SK-N-SH (cell line): ENCODE measurements at regions not wholly inside any gene's neighbourhood (a gene's known extent, or its start where the extent isn't known, plus 50 kb on each side); places are given as distances from the start of the nearest gene placed in this dataset.

Experiments used
- CTCF ChIA-PET: fragments of 300-600, 350-600 bp; formaldehyde crosslinking; extraction: SDS; loops from one replicate; lab custom pipeline; 2021; lab: Yijun Ruan, JAX
- POLR2A ChIA-PET: fragments of 350-600 bp; sonication (Branson Sonifier 250); formaldehyde crosslinking; extraction: SDS; loops from one replicate; lab custom pipeline; 2020; ENCODE audit warnings: antibody characterized with exemption, inconsistent platforms; lab: Yijun Ruan, JAX
- DNase-seq: peaks from one replicate; pipeline ENCODE4 v3.0.0; 2012
- H2AFZ ChIP-seq: fragments of 200-600 bp; sonication (generic); 2 replicates; pipeline ENCODE4 v1.8.1; 2016; ENCODE audit warnings: antibody characterized with exemption, mild to moderate bottlenecking, low read depth
- H3F3A ChIP-seq: fragments of 200-600 bp; sonication (generic); replicated peaks from 2 replicates; pipeline ENCODE3; 2016; ENCODE audit warnings: antibody characterized with exemption, mild to moderate bottlenecking; ENCODE audit not compliant: insufficient read depth
- H3K27ac ChIP-seq, 2 experiments: fragments of 200-500 bp in 1 of 2; fragments of 200-600 bp in 1 of 2; sonication (Bioruptor generic) in 1 of 2; sonication (generic), shearing (Covaris generic) in 1 of 2; 2 replicates each; pipeline versions ENCODE4 v1.5.1 to v1.6.1; 2014 to 2016; ENCODE audit warnings: low read depth in 2 of 2, inconsistent platforms in 1 of 2, low read length in 1 of 2, mild to moderate bottlenecking in 1 of 2, mixed read lengths in 1 of 2
- H3K27me3 ChIP-seq: fragments of 200-600 bp; sonication (generic), shearing (Covaris generic); 2 replicates; pipeline ENCODE4 v1.6.1; 2016; ENCODE audit warnings: mixed run types; ENCODE audit not compliant: insufficient read depth
- H3K36me3 ChIP-seq, 2 experiments: fragments of 200-500 bp in 1 of 2; fragments of 200-600 bp in 1 of 2; sonication (Bioruptor generic) in 1 of 2; sonication (generic) in 1 of 2; replicated peaks in 1 of 2; 2 replicates each; pipeline versions ENCODE3 to v1.5.1; 2014 to 2016; ENCODE audit warnings: low read length in 1 of 2, mild to moderate bottlenecking in 1 of 2; ENCODE audit not compliant: insufficient read depth in 2 of 2, control insufficient read depth in 1 of 2
- H3K4me1 ChIP-seq, 2 experiments: fragments of 200-500 bp in 1 of 2; fragments of 200-600 bp in 1 of 2; sonication (Bioruptor generic) in 1 of 2; sonication (generic), shearing (Covaris generic) in 1 of 2; 2 replicates each; pipeline versions ENCODE4 v1.5.1 to v1.6.1; 2014 to 2016; ENCODE audit warnings: low read depth in 1 of 2, low read length in 1 of 2, mixed run types in 1 of 2; ENCODE audit not compliant: insufficient read depth in 2 of 2, control insufficient read depth in 1 of 2
- H3K4me2 ChIP-seq: fragments of 200-600 bp; sonication (generic), shearing (Covaris generic); 2 replicates; pipeline ENCODE4 v1.6.1; 2017; ENCODE audit warnings: mixed run types
- H3K4me3 ChIP-seq, 2 experiments: fragments of 200-500 bp in 1 of 2; fragments of 200-600 bp in 1 of 2; sonication (Bioruptor generic) in 1 of 2; sonication (generic), shearing (Covaris generic) in 1 of 2; 2 replicates each; pipeline versions ENCODE4 v1.5.1 to v1.8.1; 2014 to 2016; ENCODE audit warnings: low read depth in 2 of 2, inconsistent platforms in 1 of 2, low read length in 1 of 2, mild to moderate bottlenecking in 1 of 2, mixed read lengths in 1 of 2, moderate library complexity in 1 of 2
- H3K79me2 ChIP-seq: fragments of 200-600 bp; sonication (generic); 2 replicates; pipeline ENCODE4 v1.8.1; 2017; ENCODE audit warnings: mild to moderate bottlenecking; ENCODE audit not compliant: insufficient read depth
- H3K9ac ChIP-seq: fragments of 200-600 bp; sonication (generic); 2 replicates; pipeline ENCODE4 v1.6.1; 2017; ENCODE audit warnings: mixed run types
- H3K9me2 ChIP-seq: fragments of 200-600 bp; sonication (generic); 2 replicates; pipeline ENCODE4 v1.6.1; 2017; ENCODE audit warnings: mixed run types
- H3K9me3 ChIP-seq: fragments of 200-600 bp; sonication (generic); 2 replicates; pipeline ENCODE4 v1.6.1; 2017; ENCODE audit warnings: mixed run types, mild to moderate bottlenecking, moderate library complexity
- H4K20me1 ChIP-seq: fragments of 200-600 bp; sonication (generic); 2 replicates; pipeline ENCODE4 v1.6.1; 2017; ENCODE audit warnings: mild to moderate bottlenecking, mixed run types; ENCODE audit not compliant: insufficient read depth
- CHD2 ChIP-seq: fragments of 150-350 bp; IDR thresholded peaks from 2 replicates; pipeline ENCODE4 v1.6.1; 2018; ENCODE audit warnings: low read length; ENCODE audit not compliant: partially characterized antibody
- ELF1 ChIP-seq: IDR thresholded peaks from 2 replicates; pipeline ENCODE4 v1.4.0; 2012
- FOSL2 ChIP-seq: IDR thresholded peaks from 2 replicates; pipeline ENCODE4 v1.4.0; 2012; ENCODE audit warnings: low read depth, mild to moderate bottlenecking, moderate library complexity, borderline replicate concordance
- FOXJ3 ChIP-seq: sonication (generic); formaldehyde crosslinking; IDR thresholded peaks from 2 replicates; pipeline ENCODE4 v1.5.1; 2020; ENCODE audit warnings: mild to moderate bottlenecking, missing genetic modification reagents
- GABPA ChIP-seq: IDR thresholded peaks from 2 replicates; pipeline ENCODE4 v1.4.0; 2012; ENCODE audit warnings: low read depth, mild to moderate bottlenecking
- GATA2 ChIP-seq: sonication (generic); formaldehyde crosslinking; IDR thresholded peaks from 2 replicates; pipeline ENCODE4 v1.5.0; 2020; ENCODE audit warnings: mild to moderate bottlenecking, missing genetic modification reagents
- MEF2A ChIP-seq: IDR thresholded peaks from 2 replicates; pipeline ENCODE4 v1.4.0; 2012; ENCODE audit warnings: low read depth, borderline replicate concordance
- POLR2AphosphoS5 ChIP-seq: IDR thresholded peaks from 2 replicates; pipeline ENCODE4 v1.6.1; 2012; ENCODE audit warnings: low read depth, low read length
- RCOR1 ChIP-seq: fragments of 150-350 bp; IDR thresholded peaks from 2 replicates; pipeline ENCODE4 v1.6.1; 2017; ENCODE audit warnings: antibody characterized with exemption, low read length
- RFX5 ChIP-seq: IDR thresholded peaks from 2 replicates; pipeline ENCODE4 v1.6.1; 2012; ENCODE audit warnings: mild to moderate bottlenecking, improper control_type of control experiment, low read length
- TAF1 ChIP-seq: IDR thresholded peaks from 2 replicates; pipeline ENCODE4 v1.6.1; 2012; ENCODE audit warnings: low read depth, mild to moderate bottlenecking, low read length, moderate library complexity, borderline replicate concordance
- TEAD4 ChIP-seq: IDR thresholded peaks from 2 replicates; pipeline ENCODE4 v1.4.0; 2012; ENCODE audit warnings: mild to moderate bottlenecking, borderline replicate concordance; ENCODE audit not compliant: insufficient read depth
- WGBS: methylation state at CpG from one replicate; pipeline ENCODE4 v1.1.6; 2017; ENCODE audit warnings: low lambda C conversion rate; 5-methylcytosine and 5-hydroxymethylcytosine counted together
- TF ChIP-seq, protein P1 (sequence below): IDR thresholded peaks from 2 replicates; pipeline ENCODE4; 2012
- TF ChIP-seq, protein P2 (sequence below): IDR thresholded peaks from 2 replicates; pipeline ENCODE4 v1.4.0; 2012; ENCODE audit warnings: low read depth
- TF ChIP-seq, protein P3 (sequence below): IDR thresholded peaks from 2 replicates; pipeline ENCODE4 v1.4.0; 2012; ENCODE audit warnings: low read depth, borderline replicate concordance

DNA sequence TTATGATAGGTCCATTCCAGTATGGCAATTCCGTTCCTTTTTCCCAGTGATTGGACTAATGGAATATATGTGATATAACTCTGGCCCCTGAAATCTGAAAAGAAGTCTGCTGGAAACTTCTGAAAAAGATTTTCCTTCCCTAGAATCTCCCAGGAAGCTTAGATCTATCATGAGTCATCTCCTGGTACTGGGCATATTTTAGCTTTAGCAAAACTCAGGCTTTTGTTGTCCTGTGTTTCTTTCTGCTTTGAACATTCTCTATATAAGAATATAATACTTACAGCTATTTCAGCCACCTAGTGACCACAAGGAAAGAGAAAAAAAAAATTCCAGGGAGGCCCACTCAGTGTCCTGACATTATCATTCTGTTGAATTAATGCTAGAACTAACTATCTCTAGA, 597.2 kb upstream of the GRIA3 start:
- CTCF ChIA-PET: no interaction called here
- H3K36me3 ChIP-seq: no peaks in the 10 kb centered on the region
- H3K9ac ChIP-seq: no peak overlapping the region
- no peaks in the 10 kb centered on the region for H3K9me2 ChIP-seq
- H3K4me2 ChIP-seq: no peak overlapping the region
- no peaks in the 10 kb centered on the region for H3F3A ChIP-seq
- no peaks in the 10 kb centered on the region for H3K79me2 ChIP-seq
- no peaks in the 10 kb centered on the region for H3K4me1 ChIP-seq
- no peaks in the 10 kb centered on the region for H3K9me3 ChIP-seq
- H4K20me1 ChIP-seq: no peaks in the 10 kb centered on the region
- no peak overlapping the region for H3K27ac ChIP-seq
- no peaks in the 10 kb centered on the region for H3K27me3 ChIP-seq
- WGBS: 7% methylated on average over 1 of the region's 1 CpG
- TF ChIP-seq TAF1 (no peak), CHD2 (no peak), TEAD4 (no peak), RCOR1 (no peak), POLR2AphosphoS5 (no peak), GABPA (no peak), MEF2A (no peak)
- TF ChIP-seq, protein P1, sequence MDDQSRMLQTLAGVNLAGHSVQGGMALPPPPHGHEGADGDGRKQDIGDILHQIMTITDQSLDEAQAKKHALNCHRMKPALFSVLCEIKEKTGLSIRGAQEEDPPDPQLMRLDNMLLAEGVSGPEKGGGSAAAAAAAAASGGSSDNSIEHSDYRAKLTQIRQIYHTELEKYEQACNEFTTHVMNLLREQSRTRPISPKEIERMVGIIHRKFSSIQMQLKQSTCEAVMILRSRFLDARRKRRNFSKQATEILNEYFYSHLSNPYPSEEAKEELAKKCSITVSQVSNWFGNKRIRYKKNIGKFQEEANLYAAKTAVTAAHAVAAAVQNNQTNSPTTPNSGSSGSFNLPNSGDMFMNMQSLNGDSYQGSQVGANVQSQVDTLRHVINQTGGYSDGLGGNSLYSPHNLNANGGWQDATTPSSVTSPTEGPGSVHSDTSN: no peak
- TF ChIP-seq, protein P2, sequence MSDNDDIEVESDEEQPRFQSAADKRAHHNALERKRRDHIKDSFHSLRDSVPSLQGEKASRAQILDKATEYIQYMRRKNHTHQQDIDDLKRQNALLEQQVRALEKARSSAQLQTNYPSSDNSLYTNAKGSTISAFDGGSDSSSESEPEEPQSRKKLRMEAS: no peak
- H3K4me3 ChIP-seq: no peak overlapping the region
- POLR2A ChIA-PET: no interaction called here
- H2AFZ ChIP-seq: no peak overlapping the region
- DNase-seq: no peak

DNA sequence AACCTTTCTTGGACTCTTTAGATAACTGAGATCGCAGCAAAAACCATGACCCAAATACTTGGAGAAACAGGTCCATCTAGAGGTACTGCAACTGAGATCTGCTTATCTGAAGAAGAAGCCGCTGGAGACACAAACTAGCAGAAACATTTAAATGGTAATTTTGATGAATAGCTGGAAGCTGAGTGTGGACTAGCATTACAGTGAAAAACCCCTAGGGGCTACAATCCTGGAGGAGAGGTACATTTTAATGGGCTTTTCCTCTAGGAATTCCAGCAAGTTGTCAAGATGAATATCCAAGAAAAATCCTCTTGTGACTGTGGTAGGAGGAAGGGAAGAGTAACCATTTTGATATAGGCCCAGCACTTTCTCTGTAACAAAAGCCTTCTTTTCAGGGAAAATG, 592.5 kb upstream of the GRIA3 start:
- Histone ChIP-seq H3K4me1 (no peaks in the 10 kb centered on the region), H3K27me3 (no peaks in the 10 kb centered on the region), H3K4me3 (no peak overlapping the region), H3K4me2 (no peak overlapping the region), H3K9me3 (no peaks in the 10 kb centered on the region), H3K79me2 (no peaks in the 10 kb centered on the region), H2AFZ (no peak overlapping the region), H3F3A (no peaks in the 10 kb centered on the region), H3K27ac (no peak overlapping the region), H3K9me2 (no peaks in the 10 kb centered on the region), H3K9ac (no peak overlapping the region), H4K20me1 (no peaks in the 10 kb centered on the region), H3K36me3 (no peaks in the 10 kb centered on the region)
- no peak for DNase-seq
- TF ChIP-seq GATA2 (CRISPR knock-in tag) (no peak), ELF1 (no peak), RFX5 (no peak), TEAD4 (no peak), CHD2 (no peak), TAF1 (no peak), FOXJ3 (no peak), POLR2AphosphoS5 (no peak), FOSL2 (no peak)
- TF ChIP-seq, protein P2: no peak
- TF ChIP-seq, protein P3, sequence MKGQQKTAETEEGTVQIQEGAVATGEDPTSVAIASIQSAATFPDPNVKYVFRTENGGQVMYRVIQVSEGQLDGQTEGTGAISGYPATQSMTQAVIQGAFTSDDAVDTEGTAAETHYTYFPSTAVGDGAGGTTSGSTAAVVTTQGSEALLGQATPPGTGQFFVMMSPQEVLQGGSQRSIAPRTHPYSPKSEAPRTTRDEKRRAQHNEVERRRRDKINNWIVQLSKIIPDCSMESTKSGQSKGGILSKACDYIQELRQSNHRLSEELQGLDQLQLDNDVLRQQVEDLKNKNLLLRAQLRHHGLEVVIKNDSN: no peak
- POLR2A ChIA-PET: no interaction called here
- CTCF ChIA-PET: no interaction called here
- 9% methylated on average over 2 of the region's 2 CpGs for WGBS
